COLO829 (cell line): ENCODE measurements at regions not wholly inside any gene's neighbourhood (a gene's known extent, or its start where the extent isn't known, plus 50 kb on each side); places are given as distances from the start of the nearest gene placed in this dataset.
A peak's percentile ranks its signal among the peaks of the same experiment; 100 is the strongest.
"Not testable (repeated sequence)": the region's sequence is repeated elsewhere in the genome, so short reads cannot be mapped to it uniquely, and the experiment has no call there.

Source experiments
- DNase-seq: peaks from one replicate; pipeline ENCODE4 v3.0.0; 2012; ENCODE audit warnings: low spot score

GRCh38 chr9:81814401-81814793 lies 113.8 kb upstream of the SPATA31D4 start:
- no peak for DNase-seq

- DNase-seq, result no peak
Observed at GRCh38 chr9:81814794-81815464, 113.3 kb upstream of the SPATA31D4 start.

- DNase-seq, result no peak
Observed at GRCh38 chr9:81815781-81816180, 112.4 kb upstream of the SPATA31D4 start.

GRCh38 chr9:81819155-81819554 lies 109.1 kb upstream of the SPATA31D4 start:
- no peak for DNase-seq

GRCh38 chr9:81819859-81820546 lies 108.2 kb upstream of the SPATA31D4 start:
- no peak for DNase-seq

GRCh38 chr9:81822301-81822865 lies 105.8 kb upstream of the SPATA31D4 start:
- no peak for DNase-seq

GRCh38 chr9:81822967-81823366 lies 105.3 kb upstream of the SPATA31D4 start:
- no peak for DNase-seq

- DNase-seq, result no peak
Observed at GRCh38 chr9:81823672-81824554, 104.3 kb upstream of the SPATA31D4 start.

- DNase-seq, result no peak
Observed at GRCh38 chr9:81824802-81825730, 103.2 kb upstream of the SPATA31D4 start.

- DNase-seq, result no peak
Observed at GRCh38 chr9:81825846-81826516, 102.2 kb upstream of the SPATA31D4 start.

GRCh38 chr9:81826517-81826906 lies 101.7 kb upstream of the SPATA31D4 start:
- DNase-seq, result peak; percentile 92

GRCh38 chr9:81827616-81828296 lies 100.5 kb upstream of the SPATA31D4 start:
- no peak for DNase-seq

- DNase-seq, result no peak
Observed at GRCh38 chr9:81829195-81829882, 98.9 kb upstream of the SPATA31D4 start.

- not testable (repeated sequence) for DNase-seq
Observed at GRCh38 chr9:81830431-81830830, 97.8 kb upstream of the SPATA31D4 start.

- peak; percentile 78 for DNase-seq
Observed at GRCh38 chr9:81832571-81833285, 95.5 kb upstream of the SPATA31D4 start.

GRCh38 chr9:81833563-81834345 lies 94.5 kb upstream of the SPATA31D4 start:
- peak; percentile 51 for DNase-seq

- no peak for DNase-seq
Observed at GRCh38 chr9:81841333-81841732, 86.9 kb upstream of the SPATA31D4 start.

GRCh38 chr9:81844131-81844567 lies 84.1 kb upstream of the SPATA31D4 start:
- no peak for DNase-seq
